GM18861 (cell line): ENCODE measurements at regions not wholly inside any gene's neighbourhood (a gene's known extent, or its start where the extent isn't known, plus 50 kb on each side); places are given as distances from the start of the nearest gene placed in this dataset.

Source experiments
- ATAC-seq: cut with Tn5 transposase; IDR thresholded peaks from one replicate; pipeline ENCODE4 v1.9.1; 2021; ENCODE audit not compliant: unreplicated experiment

DNA sequence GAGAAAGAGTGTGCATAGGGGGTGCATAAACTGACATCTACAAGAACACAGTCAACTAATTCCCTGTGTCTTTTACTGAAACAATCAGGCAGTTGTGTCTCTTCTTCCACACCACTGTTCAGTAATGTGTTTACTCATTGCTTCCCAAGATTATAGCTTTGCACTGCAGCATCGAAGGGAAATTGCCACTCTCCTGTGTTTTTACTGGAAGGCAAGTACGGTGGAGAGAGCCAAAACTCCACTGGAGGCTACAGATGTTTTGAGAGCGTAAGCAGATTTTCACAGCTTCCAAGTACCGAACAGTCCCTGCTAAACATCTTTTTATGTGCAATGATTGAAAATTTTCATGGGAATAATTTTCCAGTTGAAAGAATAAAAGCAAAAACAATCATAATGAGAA is 510.5 kb upstream of the AKR1E2 start:
- ATAC-seq = no peak

DNA sequence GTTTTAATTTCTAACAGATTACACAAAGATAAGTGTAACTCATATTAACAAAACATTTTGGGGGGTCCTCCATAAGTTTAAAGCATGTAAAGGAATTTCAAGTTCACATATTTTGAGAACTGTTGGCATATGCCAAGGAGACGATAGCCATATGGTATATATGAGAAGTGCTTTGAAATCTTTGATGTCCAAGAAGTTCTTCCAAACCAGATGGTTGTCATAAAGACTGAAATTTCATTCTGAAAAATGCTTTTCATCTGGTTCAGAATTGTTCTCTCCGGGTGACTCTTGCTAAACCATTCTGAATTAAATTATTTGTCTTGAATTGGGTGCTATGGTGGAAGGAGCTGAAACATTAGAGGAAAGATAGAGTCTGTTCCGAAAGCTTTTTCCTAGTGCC is 513.0 kb upstream of the AKR1E2 start:
- ATAC-seq = no peak

DNA sequence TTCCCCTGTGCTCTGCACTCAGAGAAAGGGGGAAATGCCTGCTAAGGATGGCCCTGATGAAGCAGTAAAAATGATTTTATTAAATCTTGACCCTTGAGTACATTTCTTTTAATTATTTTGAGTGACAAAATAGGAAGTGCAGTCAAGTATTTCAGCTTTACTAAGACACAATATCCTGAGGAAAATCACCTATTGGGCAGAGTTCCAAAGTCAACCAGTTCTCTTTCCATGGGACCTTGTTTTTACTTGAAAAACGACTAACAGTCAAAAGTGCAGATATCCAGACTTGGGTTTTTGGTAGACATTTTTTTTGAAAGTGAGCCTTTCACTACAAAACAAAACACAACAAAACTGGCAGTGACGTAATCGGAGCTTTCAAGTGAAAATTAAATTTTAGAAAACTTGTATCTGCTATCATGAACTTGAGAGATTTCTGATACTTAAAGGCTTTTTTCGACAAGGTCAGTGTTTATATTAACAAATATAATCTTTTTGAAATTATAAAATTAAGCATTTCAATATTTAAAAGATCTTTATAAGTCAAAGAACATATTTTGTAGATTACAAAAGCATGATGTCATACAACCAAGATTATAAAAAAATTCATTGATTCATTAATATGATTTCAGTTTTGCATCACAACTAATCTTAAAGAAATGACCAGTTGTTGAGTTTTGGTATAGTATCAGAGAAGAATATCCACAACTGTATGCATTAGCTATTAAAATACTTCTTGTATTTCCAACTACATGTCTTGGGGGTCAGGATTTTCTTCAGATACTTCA is 513.8 kb upstream of the AKR1E2 start:
- no peak for ATAC-seq

- ATAC-seq = no peak
Observed at GRCh38 chr10:4310172-4310571, 515.8 kb upstream of the AKR1E2 start.

DNA sequence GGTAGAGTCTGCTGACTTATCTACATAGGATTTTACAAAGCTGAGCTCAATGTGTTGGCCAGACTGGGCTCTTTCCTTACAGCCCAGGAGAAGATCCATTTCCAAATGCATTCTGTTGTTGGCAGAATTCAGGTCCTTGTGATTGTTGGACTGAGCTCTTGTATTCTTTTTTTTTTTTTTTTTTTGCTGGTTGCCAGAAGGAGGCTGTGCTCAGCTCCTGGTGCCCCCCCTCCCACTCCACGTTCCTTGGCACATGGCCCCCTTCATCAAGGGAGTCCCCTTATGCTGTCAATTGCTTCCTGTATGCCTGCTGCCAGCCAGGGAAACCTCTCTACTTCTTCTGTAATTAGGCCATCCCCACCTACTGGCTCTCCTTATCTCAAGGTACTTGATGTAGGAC is 518.1 kb upstream of the AKR1E2 start:
- no peak for ATAC-seq

DNA sequence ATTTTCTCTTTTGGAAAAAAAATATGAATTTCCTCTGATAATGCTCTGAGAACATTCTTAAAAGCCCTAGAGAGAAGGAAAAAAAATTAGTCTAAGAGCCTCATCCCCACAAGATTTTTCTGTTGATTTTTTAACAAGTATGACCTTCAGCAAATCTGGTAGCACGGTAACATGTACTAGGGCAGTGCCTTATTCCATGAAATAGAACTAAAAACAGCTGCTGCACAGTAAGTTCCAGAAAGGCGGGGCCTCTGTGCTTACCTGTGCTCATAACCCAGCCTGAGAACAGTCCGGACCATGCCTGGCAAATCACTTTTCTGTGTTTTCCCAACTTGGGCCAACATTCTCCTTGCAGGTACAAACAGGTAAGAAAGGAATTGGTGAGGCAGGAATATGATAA is 519.1 kb upstream of the AKR1E2 start:
- no peak for ATAC-seq

DNA sequence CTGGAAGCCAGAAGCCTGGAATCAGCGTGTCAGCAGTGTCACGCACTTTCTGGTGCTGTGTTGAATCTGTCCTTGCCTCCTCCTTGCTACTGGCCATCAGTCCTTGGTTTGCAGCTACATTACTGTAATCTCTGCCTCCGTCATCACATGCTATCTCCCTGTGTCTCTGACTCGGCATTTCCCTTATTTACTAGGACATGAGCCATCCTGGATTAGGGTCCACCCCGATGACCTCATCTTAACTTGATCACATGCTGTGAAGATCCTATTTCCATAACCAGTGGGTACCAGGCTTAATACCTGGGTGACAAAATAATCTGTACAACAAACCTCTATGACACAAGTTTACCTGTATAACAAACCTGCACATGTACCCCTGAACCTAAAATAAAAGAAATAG is 518.0 kb upstream of the KLF6 start:
- no peak for ATAC-seq

GRCh38 chr10:4301291-4302045 is 516.5 kb upstream of the KLF6 start:
- no peak for ATAC-seq

- ATAC-seq = no peak
Observed at GRCh38 chr10:4296161-4296560, 511.2 kb upstream of the KLF6 start.

DNA sequence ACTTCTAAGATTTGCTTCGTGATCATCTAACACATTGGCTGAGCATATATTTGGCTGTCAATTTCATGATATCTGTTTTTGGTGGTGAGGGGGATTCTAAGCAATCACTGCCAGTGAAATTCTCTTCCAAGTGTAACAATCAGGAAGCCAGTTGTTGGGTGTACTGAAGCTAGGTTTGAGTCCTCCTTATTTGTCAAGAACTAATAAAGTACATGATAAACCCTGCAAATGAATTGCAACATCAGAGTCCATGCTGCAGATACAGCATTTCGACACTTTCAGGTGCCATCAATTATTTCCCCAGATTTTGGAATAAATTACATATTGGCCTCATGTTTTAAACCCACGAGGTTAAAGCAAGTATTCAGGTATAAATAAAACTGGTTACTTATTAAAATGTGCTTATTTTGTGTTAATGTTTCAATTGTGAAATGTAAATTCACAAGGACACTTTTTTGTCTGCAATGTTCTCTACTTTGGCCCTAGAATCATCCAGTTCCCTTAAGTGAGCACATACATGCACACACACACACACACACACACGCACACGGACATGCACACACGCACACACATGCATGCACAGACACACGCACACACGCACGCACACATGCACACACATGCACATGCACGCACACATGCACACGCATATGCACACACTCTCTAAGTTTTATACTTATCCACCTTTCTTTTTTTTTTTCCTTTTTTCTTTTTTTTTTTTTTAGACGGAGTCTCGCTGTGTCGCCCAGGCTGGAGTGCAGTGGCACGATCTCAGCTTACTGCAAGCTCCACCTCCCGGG is 510.2 kb upstream of the KLF6 start:
- no peak for ATAC-seq

- ATAC-seq = no peak
Observed at GRCh38 chr10:4294271-4294670, 509.3 kb upstream of the KLF6 start.

GRCh38 chr10:4291990-4292389 is 507.0 kb upstream of the KLF6 start:
- ATAC-seq = no peak

DNA sequence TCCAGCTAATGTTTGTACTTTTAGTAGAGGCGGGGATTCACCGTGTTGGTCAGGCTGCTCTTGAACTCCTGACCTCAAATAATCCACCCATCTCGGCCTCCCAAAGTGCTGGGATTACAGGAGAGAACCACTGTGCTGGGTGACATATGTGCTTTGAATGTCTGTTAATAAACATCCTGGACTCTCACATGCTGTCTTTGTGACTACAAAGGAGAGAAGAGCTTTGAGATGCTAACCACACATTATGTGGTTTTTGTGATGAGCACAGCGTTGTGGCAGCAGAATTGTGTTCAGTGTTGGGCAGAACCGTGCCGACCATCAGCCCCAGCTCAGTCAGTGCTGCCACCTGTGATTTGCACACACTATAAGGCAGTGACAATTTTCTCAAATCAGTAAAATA is 500.1 kb upstream of the KLF6 start:
- ATAC-seq = no peak

DNA sequence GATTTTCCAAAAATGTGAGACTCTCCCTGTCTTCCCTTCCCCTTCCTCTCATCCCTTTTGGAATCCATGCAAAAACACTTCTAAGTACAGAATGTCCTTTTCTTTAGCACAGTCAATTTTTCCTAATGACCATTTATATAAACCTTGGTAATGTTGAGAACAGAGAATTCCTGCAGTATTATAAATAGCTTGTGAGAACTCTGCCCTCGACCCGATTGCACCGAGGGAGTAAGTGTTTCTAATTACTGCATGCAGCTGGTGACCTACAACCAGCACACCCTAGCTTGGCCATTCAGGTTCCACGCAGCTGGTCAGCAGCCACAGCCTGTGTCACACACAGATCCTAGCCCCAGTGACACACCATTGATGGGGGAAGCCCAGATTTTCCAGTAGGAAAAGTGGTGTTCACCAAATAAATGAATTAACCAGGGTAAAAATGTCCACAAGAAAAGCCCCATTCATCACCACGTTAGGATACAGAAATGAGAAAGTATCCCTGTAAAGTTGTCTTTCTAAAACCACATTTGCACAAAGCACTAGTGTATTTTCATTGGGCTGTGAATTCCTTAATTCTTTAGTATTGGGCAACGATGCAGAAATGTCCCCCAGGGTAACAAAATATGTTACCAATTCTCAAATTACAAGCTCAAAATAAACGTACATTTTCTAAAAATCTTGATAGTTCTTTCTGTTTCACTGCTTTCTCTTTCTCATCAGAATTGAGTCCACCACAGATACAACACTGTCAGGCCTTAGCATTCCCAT is 499.0 kb upstream of the KLF6 start:
- no peak for ATAC-seq

DNA sequence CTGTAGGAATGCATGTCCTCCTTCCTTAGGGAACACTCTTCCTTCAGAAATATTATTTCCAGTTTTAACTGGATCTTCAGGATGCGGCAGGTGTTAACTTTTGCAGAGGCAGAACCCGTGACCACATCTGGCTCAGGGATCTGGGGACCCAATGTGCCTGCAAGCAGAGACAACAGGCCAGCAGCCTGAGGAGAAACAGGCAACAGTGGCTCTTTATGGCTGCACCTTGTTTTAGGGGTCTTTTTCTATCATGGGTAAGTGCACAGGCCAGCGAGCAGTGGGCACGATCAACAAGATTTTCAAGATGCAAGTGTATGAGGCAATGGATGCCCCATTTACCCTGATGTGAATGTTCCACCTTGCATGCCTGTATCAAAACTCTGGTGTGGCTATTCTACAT is 497.5 kb upstream of the KLF6 start:
- no peak for ATAC-seq

- no peak for ATAC-seq
Observed at GRCh38 chr10:4281190-4281825, 496.3 kb upstream of the KLF6 start.

GRCh38 chr10:4280461-4281189 is 495.6 kb upstream of the KLF6 start:
- ATAC-seq = no peak

GRCh38 chr10:4279655-4280054 is 494.6 kb upstream of the KLF6 start:
- ATAC-seq = no peak

DNA sequence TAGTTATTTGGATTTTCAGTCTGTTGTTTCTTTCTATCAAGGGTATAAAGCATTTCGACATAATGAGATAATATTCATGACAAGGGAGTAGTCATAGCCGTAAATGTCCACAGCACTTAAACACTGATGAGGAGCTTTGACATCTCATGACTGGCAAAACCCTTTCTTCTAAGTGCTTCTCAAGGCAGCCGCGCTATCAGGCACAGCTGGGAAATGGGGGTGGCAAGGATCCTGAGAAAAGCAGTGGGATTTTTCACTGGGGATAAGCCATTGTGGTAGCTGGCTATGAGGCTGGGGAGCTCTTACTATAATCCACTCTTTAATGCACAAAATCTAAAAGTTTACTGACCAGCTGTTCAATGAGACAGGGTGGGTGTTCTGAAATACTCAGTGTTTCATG is 493.2 kb upstream of the KLF6 start:
- no peak for ATAC-seq

DNA sequence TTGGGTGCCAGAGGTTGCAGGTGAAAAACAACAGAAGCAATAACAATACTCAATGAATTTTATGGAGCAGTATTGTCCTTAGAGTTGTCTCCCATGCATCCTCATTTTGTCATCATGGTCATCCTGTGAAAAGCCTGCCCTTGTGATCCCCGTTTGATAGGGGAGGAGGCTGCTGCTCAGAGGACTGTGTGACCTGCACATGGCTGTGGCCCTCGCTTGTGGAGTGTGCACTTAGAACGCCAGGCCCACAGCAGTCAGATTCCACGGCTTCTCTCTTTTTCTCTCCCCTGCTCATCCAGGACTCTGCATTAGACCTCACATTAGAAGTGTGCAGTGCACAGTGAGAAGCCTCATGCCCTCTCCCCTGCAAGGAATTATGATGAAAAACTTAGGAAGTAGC is 491.1 kb upstream of the KLF6 start:
- no peak for ATAC-seq
